ENCODE measurements at regions not wholly inside any gene's neighbourhood (a gene's known extent, or its start where the extent isn't known, plus 50 kb on each side); places are given as distances from the start of the nearest gene placed in this dataset.
"Not testable (repeated sequence)": the region's sequence is repeated elsewhere in the genome, so short reads cannot be mapped to it uniquely, and the experiment has no call there.

DNA sequence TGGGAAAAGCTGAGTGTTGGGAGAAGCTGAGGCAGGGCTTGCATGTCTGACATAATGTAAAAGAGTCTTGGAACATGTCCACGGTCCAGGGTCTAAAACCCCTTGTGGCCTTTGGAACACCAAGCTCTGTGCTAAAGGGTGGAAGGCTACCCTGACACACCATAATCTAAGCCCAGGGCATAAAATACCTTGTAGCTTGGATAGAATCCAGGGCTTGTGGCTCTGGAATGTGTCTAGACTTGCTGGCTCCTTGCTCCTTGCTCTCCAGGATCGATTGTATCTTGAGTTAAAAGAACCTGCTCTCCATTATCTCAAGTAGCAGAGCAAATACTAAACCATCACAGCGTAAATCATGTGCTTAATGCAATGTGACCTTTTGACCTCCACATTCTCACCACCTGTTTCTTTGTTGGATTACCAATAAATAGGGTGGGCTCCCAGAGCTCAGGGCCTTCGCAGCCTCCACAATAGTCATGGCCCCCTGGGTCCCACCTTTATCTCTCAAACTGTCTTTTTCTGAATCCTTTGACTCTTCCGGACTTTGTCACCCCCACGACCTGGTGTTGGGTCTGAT, 232.6 kb upstream of the CHORDC1 start:
- DNase-seq, result not testable (repeated sequence)

DNA sequence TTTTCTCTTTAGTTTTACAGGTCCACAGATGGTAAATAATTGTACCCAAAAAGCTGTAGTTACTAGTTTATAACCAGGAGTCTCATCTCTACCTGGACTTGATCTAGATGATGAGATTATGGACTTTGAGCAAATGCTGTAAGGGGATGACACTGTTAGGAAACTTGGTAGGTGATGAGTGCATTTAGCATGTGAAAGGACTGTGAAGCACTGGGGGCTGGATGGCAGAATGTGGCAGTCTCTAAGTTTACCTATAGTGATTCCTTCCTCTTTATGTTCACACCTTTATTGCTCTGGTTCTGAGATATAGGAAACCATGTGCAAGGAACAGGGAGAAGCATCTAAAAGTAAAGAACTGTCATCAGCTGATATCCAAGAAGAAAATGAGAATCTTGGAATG, 230.7 kb upstream of the CHORDC1 start:
- DNase-seq, result no peak

DNA sequence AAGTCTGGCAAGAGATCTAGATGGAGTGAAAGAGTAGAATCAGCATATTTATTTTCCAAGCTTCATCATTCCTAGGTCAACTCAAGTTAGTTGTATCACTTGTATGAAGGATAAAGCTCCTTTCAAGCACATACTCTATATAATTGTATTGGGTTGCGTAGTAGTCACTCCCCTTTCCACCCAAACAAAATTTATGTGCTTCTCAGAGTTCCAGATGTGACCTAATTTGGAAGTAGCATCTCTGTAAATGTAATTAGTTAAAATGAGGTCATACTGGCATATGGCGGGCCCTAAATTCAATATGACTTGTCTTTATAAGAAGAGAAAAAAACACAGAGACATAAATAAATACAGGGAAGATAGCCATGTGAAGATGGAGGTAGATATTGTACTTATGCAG, 226.8 kb upstream of the CHORDC1 start:
- no peak for DNase-seq

DNA sequence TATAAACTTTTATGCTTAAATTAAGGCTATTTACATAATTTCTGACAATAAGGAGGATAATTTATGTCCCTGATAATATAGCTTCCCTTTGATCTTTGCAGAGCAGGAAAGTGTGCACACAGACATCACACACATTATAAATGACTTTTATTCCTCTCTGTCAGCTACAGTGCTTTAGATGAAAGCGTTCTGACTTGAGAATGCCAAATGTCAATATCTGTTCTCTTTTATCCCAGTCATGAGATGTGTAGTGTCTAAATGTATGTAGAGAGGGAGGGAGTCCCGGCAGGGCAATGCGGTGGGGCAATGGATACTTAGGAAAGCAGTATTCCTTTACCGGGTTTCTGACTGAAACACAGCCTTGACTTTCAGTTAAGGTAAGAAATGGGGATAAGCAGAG, 225.4 kb upstream of the CHORDC1 start:
- no peak for DNase-seq

DNA sequence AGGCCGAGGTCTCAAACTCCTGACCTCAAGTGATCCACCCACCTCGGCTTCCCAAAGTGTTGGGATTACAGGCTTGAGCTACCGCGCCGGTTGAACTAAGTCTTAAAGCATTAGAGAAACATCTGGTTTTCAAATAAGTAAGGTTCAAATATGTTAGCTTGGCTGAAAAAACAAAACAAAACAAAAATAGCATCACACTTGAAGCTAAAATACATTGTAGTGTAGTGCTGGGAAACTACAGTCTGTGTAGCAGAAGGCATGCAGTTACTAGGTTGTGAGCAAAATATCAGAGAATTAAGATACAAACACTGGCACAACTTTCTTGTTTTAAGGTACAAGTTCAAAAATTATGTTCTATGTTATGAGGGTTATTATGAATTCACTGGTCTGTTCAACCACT, 224.8 kb upstream of the CHORDC1 start:
- DNase-seq, result no peak

DNA sequence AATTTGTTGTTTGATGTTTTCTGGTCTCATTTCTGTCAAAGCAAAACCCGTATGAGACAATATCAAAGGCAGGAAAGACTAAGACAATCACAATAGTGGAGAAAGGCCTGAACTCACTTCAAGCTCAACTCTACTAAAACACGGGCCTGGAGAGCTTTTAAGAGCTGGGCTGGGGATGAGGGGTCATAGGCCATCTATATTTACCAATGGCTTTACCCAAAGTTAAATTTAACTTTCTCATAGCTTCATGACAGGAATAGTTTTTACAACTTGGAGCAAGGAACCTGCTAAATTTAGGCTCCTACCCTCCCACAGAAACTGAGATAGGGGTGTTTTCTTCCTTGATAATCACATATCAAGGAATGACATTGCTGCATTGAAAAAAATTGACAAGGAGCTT, 223.4 kb upstream of the CHORDC1 start:
- no peak for DNase-seq

DNA sequence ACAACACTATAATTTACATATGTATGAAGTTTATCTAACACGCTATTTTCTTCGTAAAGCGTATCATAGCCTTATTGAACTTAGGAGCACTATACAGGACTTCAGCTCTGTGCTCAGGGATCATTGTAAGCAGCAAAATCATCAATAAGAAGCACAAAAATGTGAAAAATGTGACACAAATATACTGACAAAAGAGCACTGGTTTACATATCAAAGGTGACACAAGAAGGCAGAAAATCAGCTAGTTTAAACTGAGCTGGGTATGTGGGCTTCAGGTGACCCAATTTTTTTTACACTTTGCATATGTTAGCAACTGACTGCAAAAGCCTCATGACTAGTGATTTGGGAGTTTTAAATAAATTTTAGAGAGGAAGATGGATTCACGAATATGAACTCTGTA, 215.2 kb upstream of the CHORDC1 start:
- no peak for DNase-seq

DNA sequence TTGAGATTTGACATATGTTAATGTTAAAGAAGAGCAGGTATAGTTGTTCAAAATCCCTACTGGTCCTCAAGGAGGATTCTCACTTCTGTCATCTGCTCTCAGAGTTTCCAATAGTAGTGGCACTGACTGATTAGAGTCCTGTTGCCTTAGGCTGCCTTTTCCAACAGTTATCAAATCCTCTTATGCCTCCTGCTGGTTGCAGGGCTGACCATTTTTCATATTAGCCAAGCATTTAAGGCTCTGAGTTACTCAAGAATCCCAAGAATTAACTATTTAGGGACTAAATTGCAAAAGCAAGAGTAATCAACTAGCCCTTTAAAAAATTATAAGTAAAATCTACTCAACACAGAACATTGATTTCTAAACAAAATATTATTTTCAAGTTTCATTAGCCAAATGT, 212.0 kb upstream of the CHORDC1 start:
- DNase-seq, result no peak

DNA sequence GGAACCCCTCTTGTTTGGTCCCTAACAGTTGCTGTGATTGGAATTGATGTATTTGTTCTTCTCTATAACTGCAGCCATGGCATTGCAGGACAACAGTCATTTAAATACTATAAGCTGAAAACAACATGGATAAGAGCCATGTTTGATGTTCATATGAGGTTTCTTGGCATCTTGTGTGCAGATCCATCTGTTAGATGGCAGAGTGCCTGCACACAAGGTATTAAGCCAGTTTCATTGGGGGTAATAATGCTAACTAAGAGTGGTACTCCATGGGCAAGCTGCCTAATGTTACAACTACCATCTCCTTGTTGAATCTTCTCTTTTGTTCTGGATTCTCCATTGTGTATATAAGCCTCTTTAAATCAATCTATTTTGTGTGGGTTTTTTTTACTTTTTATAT, 206.0 kb upstream of the CHORDC1 start:
- DNase-seq, result no peak

DNA sequence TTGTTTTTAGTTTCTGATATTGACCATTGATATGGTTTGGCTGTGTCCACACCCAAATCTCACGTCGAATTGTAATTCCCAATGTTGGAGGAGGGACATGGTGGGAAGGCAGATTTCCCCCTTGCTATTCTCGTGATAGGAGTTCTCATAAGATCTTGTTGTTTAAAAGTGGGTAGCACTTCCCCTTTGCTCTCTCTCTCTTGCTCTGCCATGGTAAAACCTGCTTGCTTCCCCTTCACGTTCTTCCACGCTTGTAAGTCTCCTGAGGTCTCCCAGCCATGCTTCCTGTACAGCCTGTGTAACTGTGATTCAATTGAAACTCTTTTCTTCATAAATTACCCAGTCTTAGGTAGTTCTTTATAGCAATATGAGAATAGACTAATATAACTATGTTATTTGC, 203.6 kb upstream of the CHORDC1 start:
- DNase-seq, result no peak

DNA sequence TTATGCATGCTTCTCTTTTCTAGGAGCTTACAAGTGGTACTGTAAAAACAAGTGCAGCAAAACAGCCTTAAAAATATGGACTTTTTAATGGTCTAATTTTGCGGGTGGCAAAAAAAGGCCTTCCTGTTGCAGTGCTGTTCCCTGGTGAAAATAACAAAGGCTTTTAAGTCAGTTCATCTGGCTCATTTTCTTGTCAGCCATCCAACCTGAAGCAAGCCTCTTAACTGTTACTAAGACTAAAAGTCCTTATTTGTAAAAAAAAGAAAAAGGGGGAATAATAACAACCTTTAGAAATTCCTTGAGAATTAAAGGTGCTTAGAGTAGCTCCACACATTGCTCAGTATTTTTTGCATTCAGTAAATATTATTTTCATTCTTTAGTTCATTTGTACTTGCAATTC, 200.5 kb upstream of the CHORDC1 start:
- no peak for DNase-seq

DNA sequence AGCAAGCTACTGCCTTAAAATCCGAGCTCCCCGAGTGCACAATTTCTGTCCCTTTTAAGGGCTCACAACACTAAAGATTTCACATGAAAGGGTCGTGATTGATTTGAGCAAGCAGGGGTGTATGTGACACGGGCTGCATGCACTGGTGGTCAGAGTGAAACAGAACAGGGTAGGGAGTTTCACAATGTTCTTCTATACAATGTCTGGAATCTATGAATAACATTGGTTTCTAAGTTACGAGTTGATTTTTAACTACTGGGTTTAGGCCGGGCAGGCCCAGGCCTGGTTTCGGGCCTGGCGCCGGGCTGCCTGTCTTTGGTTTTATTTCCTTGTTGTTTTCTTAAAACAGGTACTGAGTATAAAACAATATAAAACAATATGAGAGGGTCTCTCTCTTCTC, 199.9 kb upstream of the CHORDC1 start:
- not testable (repeated sequence) for DNase-seq

DNA sequence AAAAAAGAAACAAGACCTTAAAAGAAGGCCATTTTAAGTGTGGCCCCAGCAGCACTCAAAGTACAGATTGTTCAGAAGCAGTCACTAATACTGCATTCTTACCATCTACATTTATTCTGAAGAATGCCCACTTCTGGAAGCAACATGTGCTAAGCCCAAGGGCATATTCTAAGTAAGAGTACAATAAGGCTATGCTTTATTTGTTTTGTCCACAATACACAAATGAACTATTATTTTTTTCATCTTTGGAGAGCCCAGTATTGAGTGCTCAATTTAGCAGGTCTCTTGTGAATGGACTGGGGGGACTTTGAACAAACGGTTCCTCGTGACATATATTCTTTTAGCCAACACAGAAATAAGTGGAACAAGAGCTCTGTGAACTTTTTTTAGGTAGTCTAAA, 191.4 kb upstream of the CHORDC1 start:
- no peak for DNase-seq

DNA sequence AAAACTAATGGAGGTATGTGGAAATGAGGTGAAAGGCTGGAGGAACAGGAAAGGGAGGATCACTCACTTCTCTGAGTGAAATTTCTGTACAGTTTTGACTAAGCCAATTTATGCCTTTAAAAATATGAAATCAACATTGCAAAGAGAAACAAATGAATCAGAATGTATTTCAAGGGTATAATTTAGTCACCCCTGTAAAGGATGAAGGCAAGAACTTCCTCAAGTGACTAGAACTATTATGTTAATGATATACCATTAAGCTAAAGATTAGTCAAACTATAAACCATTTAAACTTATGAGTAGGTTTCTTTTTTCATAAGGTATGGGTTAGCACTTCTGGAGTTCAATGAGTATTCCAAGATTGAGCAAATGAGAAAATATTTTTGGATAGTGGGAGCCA, 184.5 kb upstream of the CHORDC1 start:
- no peak for DNase-seq

DNA sequence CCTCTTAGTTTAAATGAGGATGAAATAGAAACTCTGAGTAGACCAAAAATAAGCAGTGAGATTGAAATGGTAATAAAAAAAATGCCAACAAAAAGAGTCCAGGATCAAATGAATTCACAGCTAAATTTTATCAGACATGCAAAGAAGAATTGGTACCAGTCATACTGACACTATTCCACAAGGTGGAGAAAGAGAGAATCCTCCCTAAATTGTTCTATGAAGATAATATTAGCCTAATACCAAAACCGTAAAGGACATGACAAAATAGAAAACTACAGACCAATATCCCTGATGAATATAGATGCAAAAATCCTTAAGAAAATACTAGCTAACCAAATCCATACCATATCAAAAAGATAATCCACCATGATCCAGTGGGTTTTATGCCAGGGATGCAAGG, 169.8 kb upstream of the CHORDC1 start:
- DNase-seq, result no peak

DNA sequence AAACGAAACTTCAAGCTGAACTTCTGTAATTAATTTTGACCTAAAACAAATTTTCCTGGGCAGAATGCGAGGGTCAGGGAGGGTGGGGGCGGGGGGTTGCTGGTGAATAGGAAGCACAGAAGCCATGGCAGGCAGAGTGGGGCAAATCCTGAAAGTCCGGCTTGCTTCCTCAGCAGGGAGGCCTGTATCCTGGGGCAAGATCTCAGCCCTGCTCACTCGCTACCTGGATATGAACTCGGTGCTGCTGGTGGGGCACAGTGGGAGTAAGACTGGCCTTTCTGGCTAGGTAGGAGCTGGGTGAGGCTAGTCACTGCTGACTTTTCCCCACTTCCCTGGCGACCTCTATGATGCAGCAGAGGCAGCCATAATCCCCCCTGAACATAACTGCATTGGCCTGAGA, 168.9 kb upstream of the CHORDC1 start:
- no peak for DNase-seq

DNA sequence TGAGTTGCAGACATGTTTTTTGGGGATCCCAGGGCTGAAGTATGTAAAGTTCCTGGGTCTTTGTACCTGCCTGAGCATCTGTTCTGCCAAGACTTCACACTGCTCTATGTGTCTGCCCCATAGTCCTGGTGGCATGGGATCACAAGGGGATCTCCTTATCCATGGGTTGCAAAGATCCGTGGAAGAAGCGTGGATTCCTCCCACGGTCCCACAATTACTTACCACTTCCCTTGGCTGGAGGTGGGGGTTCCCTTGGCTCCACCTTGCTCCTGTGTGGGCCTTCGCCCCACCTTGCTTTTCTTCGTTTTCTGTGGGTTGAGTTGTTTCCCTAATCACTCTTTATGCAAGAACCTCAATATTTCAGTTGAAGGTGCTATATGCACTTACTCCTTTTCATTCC, 157.4 kb upstream of the CHORDC1 start:
- DNase-seq, result no peak

DNA sequence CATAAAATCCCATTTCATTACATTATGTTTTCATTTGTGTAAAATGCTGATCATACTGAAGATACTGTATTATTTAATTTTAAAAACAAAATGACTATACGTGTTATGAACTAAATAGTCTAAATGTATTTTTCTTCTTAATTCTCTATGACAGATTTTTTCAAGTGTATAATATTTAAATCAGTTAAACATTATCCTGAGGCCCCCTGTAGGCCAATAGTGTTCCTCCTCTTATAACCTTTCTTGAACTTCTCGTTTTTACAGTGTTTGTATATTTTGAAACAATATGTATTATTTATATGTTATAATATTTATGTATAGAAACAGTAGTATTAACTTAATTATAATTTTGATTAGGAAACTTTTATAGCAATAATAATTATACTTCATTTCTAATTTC, 151.1 kb upstream of the CHORDC1 start:
- DNase-seq, result no peak

DNA sequence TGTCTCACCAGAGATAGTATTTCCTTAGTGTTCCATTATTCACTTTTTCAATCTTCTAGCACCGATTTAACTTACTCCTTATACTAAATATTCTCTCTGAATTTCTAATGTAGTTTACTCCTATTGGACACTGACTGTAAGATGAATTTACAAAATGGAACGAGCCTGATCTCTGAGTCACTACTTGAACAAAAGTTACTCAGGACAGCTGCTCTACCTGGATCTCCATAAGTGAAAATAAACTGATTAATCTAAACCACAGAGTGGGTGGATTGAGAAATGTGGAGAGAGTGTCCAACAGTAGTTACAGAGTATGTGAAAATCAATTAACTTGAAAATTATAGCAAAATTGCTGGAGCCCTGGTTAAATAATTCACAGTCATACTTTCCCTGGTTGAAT, 141.7 kb upstream of the CHORDC1 start:
- DNase-seq, result no peak

DNA sequence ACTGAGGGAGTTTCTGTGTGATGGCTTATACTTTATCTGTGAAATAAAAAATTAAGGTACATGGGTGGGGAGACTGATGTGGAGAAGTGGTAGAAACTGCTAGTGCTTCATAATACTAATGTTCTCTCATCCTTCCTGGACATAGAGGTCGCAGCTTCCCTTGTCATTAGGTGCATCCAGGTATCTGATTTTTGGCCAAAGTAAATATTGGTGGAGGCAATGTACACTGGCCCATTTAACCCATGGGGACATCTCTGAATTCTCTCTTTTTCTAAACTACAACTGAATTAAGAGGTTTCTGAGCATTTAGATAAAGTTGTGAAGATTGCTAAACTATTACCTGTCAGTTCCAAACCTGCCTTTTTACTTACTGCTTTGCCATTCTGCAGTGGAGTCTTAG, 140.9 kb upstream of the CHORDC1 start:
- DNase-seq, result no peak

DNA sequence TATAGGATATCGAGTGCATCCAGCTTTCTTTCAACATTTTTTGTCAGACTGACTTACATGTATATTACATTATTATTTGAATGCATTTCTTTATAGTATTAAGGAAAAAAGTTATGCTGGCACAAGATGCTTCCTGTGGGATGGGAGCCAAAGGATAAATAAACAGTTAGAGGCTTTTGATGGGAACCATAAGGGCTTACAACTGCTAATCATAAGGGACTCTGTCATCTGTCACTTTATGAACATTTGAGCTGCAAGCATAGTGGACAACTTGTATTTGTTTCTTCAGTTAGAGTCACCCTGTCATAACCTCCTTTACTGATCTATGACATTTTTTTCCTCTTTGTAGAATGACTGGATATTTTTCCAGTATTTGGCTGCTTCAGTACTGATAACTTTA, 132.4 kb upstream of the CHORDC1 start:
- no peak for DNase-seq

DNA sequence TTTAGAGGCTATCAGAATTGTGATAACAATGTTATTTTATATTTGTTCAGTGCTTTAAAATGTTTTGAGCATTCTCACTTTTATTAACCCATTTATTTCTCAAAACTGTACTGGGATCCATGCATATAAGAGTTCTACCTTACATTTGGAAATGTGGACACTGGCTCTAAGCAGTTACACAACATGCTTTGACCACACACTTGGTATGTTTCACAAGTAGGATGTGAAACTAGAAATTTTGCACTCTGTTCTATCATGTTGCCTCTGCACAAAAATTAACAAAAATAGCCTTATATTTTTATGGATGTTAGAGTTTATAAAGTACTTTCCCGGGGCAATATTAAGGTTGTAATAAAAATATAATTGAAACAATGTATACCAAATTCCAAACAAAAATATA, 126.9 kb upstream of the CHORDC1 start:
- DNase-seq, result no peak

DNA sequence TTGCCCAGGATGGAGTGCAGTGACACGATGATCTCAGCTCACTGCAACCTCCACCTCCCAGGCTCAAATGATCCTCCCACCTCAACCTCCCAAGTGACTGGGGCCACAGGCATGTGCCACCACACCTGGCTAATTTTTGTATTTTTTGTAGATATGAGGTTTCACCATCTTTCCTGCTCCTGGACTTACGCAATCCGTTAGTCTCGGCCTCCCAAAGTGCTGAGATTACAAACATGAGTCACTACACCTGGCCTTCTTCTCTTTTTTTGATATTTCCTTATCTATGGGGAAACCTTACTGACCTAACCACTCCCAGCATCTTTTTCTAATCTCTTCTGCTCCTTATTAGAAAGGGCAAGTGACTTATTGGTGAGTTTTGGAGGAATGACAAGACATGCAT, 121.7 kb upstream of the CHORDC1 start:
- DNase-seq, result no peak

DNA sequence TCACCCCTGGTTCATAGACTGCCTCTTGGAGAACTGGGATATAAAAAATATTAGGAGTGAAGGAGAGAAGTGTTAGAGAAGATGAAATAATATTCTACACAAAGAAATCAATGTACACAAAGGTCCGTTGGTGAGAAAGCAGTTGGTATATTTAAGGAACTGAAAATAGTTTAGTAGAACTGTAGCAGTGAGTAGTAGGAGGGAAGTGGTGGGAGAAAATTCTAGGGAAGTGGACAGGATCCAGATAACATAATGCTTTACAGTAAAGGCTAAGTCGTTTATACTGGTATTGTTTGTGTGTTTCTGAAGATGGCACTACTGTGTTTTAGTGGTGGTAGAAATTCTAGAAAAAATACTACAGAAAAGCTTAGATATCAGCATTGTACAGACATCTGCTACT, 120.8 kb upstream of the CHORDC1 start:
- no peak for DNase-seq

DNA sequence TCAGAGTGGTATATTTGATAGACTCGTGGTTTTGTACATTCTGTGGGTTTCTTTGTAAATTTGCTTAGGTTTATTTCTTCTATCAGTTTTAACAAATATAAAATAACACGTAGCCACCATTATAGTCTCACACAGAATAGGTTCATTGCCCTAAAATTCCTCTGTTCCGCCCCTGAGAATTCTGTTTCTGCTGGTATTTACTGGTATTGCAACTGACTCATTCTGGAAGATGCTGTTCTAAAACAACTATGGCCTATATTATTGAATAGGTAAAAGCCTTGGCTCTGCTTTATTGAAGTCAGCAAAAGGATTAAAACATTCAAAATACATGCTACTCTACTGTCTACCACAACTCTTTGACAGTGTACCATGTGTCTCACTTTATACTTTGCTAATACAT, 119.1 kb upstream of the CHORDC1 start:
- DNase-seq, result no peak

DNA sequence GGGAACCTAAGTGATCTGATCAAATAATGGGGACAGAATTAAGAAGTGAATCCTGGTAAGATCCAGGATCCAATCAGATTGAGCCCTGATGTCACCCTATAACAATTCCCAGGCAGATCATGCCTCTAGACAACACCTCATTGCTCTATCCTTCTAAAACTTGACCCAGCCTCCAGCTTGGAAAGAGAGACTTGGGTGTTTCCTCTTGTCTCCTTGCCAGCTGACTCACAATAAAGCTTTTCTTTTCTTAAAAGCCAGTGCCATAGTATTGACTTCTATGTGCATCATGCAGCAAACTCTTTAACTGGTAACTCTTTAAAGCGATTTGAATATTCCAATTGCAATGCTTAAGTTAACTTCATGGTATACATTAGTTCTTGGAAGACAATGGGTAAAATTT, 109.6 kb upstream of the CHORDC1 start:
- no peak for DNase-seq
